Endodermal cell (in vitro differentiated cells): ENCODE measurements at regions not wholly inside any gene's neighbourhood (a gene's known extent, or its start where the extent isn't known, plus 50 kb on each side); places are given as distances from the start of the nearest gene placed in this dataset.
"Not testable (repeated sequence)": the region's sequence is repeated elsewhere in the genome, so short reads cannot be mapped to it uniquely, and the experiment has no call there.

Experiments
- DNase-seq: peaks from one replicate; pipeline ENCODE4 v3.0.0-alpha.2; 2017
- H3K27ac ChIP-seq: 2 replicates; pipeline ENCODE4 v1.5.1; 2013; ENCODE audit warnings: mild to moderate bottlenecking, low read depth, low read length, moderate library complexity
- H3K27me3 ChIP-seq: 2 replicates; pipeline ENCODE4 v1.6.1; 2013; ENCODE audit warnings: mild to moderate bottlenecking, low read length, moderate library complexity; ENCODE audit not compliant: insufficient read depth, control insufficient read depth, poor library complexity, severe bottlenecking
- H3K36me3 ChIP-seq: 2 replicates; pipeline ENCODE4 v1.7.0; 2013; ENCODE audit warnings: mild to moderate bottlenecking, low read length, moderate library complexity; ENCODE audit not compliant: control insufficient read depth, insufficient read depth
- H3K4me1 ChIP-seq: one replicate; pipeline ENCODE4 v1.7.0; 2013; ENCODE audit warnings: low read length; ENCODE audit not compliant: control insufficient read depth, insufficient read depth
- H3K4me3 ChIP-seq: 2 replicates; pipeline ENCODE4 v1.5.1; 2013; ENCODE audit warnings: mild to moderate bottlenecking, low read length, moderate library complexity
- H3K9ac ChIP-seq: 2 replicates; pipeline ENCODE4 v1.6.1; 2013; ENCODE audit warnings: mild to moderate bottlenecking, low read length, moderate library complexity; ENCODE audit not compliant: poor library complexity, severe bottlenecking; ENCODE audit errors: extremely low read depth
- H3K9me3 ChIP-seq: 2 replicates; pipeline ENCODE4 v1.6.1; 2013; ENCODE audit warnings: mild to moderate bottlenecking, low read length, moderate library complexity; ENCODE audit not compliant: control insufficient read depth
- H3K27ac Mint-ChIP-seq: 2 replicates; pipeline ENCODE4 v1.8.0; 2020; ENCODE audit warnings: mixed read lengths
- H3K27me3 Mint-ChIP-seq: 2 replicates; pipeline ENCODE4 v1.8.0; 2021; ENCODE audit warnings: mild to moderate bottlenecking, mixed read lengths; ENCODE audit not compliant: insufficient read depth
- H3K36me3 Mint-ChIP-seq: 2 replicates; pipeline ENCODE4 v1.8.0; 2020; ENCODE audit warnings: low read depth, mixed read lengths
- H3K4me1 Mint-ChIP-seq: 2 replicates; pipeline ENCODE4 v1.8.0; 2020; ENCODE audit warnings: mixed read lengths
- H3K4me3 Mint-ChIP-seq: 2 replicates; pipeline ENCODE4 v1.8.0; 2020; ENCODE audit warnings: mild to moderate bottlenecking, moderate library complexity, mixed read lengths
- H3K9me3 Mint-ChIP-seq: 2 replicates; pipeline ENCODE4 v1.8.0; 2020; ENCODE audit warnings: mild to moderate bottlenecking, mixed read lengths
- WGBS, 2 experiments: methylation state at CpG; one replicate each; pipeline versions ENCODE4 v1.1.5 to v1.1.7; 2013; ENCODE audit warnings: missing lambda C conversion rate in 2 of 2, mixed read lengths in 1 of 2; ENCODE audit not compliant: insufficient coverage in 1 of 2, insufficient read length in 1 of 2; 5-methylcytosine and 5-hydroxymethylcytosine counted together
- TF ChIP-seq, protein P1 (sequence below): fragments of 200-600 bp; sonication (generic); conservative IDR thresholded peaks from 2 replicates; pipeline ENCODE4 v1.5.0; 2021; ENCODE audit warnings: antibody characterized with exemption, mild to moderate bottlenecking

- no peaks in the 10 kb centered on the region for H3K27me3 Mint-ChIP-seq
- no peak overlapping the region for H3K27ac Mint-ChIP-seq
- H3K4me1 Mint-ChIP-seq = no peaks in the 10 kb centered on the region
- whole genome bisulfite sequencing, 2 experiments = 94 to 95% methylated on average over 4 of the region's 4 CpGs
- TF ChIP-seq, protein P1, sequence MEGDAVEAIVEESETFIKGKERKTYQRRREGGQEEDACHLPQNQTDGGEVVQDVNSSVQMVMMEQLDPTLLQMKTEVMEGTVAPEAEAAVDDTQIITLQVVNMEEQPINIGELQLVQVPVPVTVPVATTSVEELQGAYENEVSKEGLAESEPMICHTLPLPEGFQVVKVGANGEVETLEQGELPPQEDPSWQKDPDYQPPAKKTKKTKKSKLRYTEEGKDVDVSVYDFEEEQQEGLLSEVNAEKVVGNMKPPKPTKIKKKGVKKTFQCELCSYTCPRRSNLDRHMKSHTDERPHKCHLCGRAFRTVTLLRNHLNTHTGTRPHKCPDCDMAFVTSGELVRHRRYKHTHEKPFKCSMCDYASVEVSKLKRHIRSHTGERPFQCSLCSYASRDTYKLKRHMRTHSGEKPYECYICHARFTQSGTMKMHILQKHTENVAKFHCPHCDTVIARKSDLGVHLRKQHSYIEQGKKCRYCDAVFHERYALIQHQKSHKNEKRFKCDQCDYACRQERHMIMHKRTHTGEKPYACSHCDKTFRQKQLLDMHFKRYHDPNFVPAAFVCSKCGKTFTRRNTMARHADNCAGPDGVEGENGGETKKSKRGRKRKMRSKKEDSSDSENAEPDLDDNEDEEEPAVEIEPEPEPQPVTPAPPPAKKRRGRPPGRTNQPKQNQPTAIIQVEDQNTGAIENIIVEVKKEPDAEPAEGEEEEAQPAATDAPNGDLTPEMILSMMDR = no peak
- H3K4me1 ChIP-seq = no peaks in the 10 kb centered on the region
- no peak overlapping the region for H3K4me3 ChIP-seq
- no peak overlapping the region for H3K27ac ChIP-seq
- peaks cover 9% of the 10 kb centered on the region for H3K9me3 Mint-ChIP-seq
- H3K9me3 ChIP-seq = peaks cover 7% of the 10 kb centered on the region
- no peaks in the 10 kb centered on the region for H3K36me3 Mint-ChIP-seq
- H3K36me3 ChIP-seq = no peaks in the 10 kb centered on the region
- DNase-seq = no peak
- no peak overlapping the region for H3K9ac ChIP-seq
- no peak overlapping the region for H3K4me3 Mint-ChIP-seq
- no peaks in the 10 kb centered on the region for H3K27me3 ChIP-seq
These were observed 624.0 kb upstream of the IGFBP7 start for GRCh38 chr4:57734104-57734670.

DNA sequence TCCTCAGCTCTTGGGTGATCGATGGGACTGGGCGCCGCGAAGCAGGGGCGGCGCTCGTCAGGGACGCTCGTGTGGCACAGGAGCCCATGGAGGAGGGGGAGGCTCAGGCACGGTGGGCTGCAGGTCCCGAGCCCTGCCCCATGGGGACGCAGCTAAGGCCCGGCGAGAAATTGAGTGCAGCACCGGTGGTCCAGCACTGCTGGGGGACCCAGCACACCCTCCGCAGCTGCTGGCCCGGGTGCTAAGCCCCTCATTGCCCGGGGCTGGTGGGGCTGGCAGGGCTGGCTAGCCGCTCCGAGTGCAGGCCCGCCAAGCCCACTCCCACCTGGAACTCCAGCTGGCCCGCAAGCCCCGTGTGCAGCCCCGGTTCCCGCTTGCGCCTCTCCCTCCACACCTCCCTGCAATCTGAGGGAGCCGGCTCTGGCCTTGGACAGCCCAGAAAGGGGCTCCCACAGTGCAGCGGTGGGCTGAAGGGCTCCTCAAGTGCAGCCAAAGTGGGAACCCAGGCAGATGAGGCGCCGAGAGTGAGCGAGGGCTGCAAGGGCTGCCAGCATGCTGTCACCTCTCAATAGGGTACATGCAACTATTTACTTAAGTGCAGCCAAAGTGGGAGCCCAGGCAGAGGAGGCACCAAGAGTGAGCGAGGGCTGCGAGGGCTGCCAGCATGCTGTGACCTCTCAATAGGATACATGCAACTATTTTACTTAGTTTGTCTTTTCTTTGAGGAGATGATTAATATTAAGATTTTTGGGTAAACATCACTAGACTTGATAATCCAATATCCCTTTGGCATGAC is 619.8 kb upstream of the IGFBP7 start:
- H3K27me3 Mint-ChIP-seq, H3K27ac Mint-ChIP-seq, H3K4me1 ChIP-seq: not testable (repeated sequence)

GRCh38 chr4:57726154-57726553 is 616.0 kb upstream of the IGFBP7 start:
- TF ChIP-seq, protein P1 = no peak
- Histone ChIP-seq H3K27me3 (no peaks in the 10 kb centered on the region), H3K4me1 (no peaks in the 10 kb centered on the region), H3K9ac (no peak overlapping the region), H3K9me3 (peaks cover 22% of the 10 kb centered on the region), H3K36me3 (no peaks in the 10 kb centered on the region), H3K27ac (no peak overlapping the region), H3K4me3 (no peak overlapping the region)
- DNase-seq = no peak
- Mint-ChIP-seq H3K9me3 (peaks cover 16% of the 10 kb centered on the region), H3K4me3 (no peak overlapping the region), H3K27me3 (no peaks in the 10 kb centered on the region), H3K27ac (no peak overlapping the region), H3K4me1 (peaks cover 7% of the 10 kb centered on the region), H3K36me3 (no peaks in the 10 kb centered on the region)
- WGBS, 2 experiments = 76% methylated on average over 1 of the region's 2 CpGs; no CpG with 5 or more reads in 1 of the 2 experiments

More for the DNA sequence above, 619.8 kb upstream of the IGFBP7 start:
- H3K4me3 Mint-ChIP-seq, DNase-seq, H3K27me3 ChIP-seq, H3K4me1 Mint-ChIP-seq, H3K36me3 ChIP-seq, H3K27ac ChIP-seq, H3K9ac ChIP-seq, H3K36me3 Mint-ChIP-seq, H3K4me3 ChIP-seq: not testable (repeated sequence)
- peaks cover 16% of the 10 kb centered on the region for H3K9me3 Mint-ChIP-seq
- 62 to 87% methylated on average over 9 to 33 of the region's 33 CpGs for WGBS, 2 experiments
- H3K9me3 ChIP-seq = peaks cover 22% of the 10 kb centered on the region
